PC-9 (cell line): ENCODE measurements at regions not wholly inside any gene's neighbourhood (a gene's known extent, or its start where the extent isn't known, plus 50 kb on each side); places are given as distances from the start of the nearest gene placed in this dataset.

ENCODE experiments used
- CTCF ChIP-seq: fragments of 200-600 bp; sonication (generic); conservative IDR thresholded peaks from 2 replicates; pipeline ENCODE4 v1.6.1; 2017; ENCODE audit warnings: mixed run types, antibody characterized with exemption, mild to moderate bottlenecking, moderate library complexity
- EZH2 ChIP-seq: fragments of 200-600 bp; sonication (generic); IDR thresholded peaks from 2 replicates; pipeline ENCODE4 v1.8.0; 2017; ENCODE audit warnings: antibody characterized with exemption, low read depth

- TF ChIP-seq CTCF (no peak), EZH2 (no peak)
Measured at GRCh38 chr21:20649231-20649630, 349.0 kb upstream of the NCAM2 start.
